HCT116 (cell line): ENCODE measurements at regions not wholly inside any gene's neighbourhood (a gene's known extent, or its start where the extent isn't known, plus 50 kb on each side); places are given as distances from the start of the nearest gene placed in this dataset.

Experiments used
- EGR1 ChIP-seq: IDR thresholded peaks from 2 replicates; pipeline ENCODE4 v1.6.1; 2012; ENCODE audit warnings: low read depth
- EZH2 ChIP-seq: fragments of 200-600 bp; sonication (generic); IDR thresholded peaks from 2 replicates; pipeline ENCODE4 v1.6.1; 2017; ENCODE audit warnings: antibody characterized with exemption, mixed run types
- EZH2phosphoT487 ChIP-seq: fragments of 200-600 bp; IDR thresholded peaks from 2 replicates; pipeline ENCODE4 v1.6.1; 2018; ENCODE audit warnings: antibody characterized with exemption, borderline replicate concordance
- JUND ChIP-seq: IDR thresholded peaks from 2 replicates; pipeline ENCODE4 v1.6.1; 2012
- POLR2A ChIP-seq: IDR thresholded peaks from 2 replicates; pipeline ENCODE4 v1.7.0; 2011; ENCODE audit warnings: borderline replicate concordance; ENCODE audit not compliant: insufficient read depth, insufficient read length; ENCODE audit errors: extremely low read depth
- POLR2AphosphoS5 ChIP-seq: IDR thresholded peaks from 2 replicates; pipeline ENCODE4 v1.6.1; 2011; ENCODE audit warnings: mild to moderate bottlenecking, low read depth, low read length, moderate library complexity
- SP1 ChIP-seq: IDR thresholded peaks from 2 replicates; pipeline ENCODE4 v1.6.1; 2012; ENCODE audit warnings: low read depth
- SRF ChIP-seq: IDR thresholded peaks from 2 replicates; pipeline ENCODE4 v1.6.1; 2012; ENCODE audit warnings: low read depth
- ZNF274 ChIP-seq: fragments of 200-500 bp; sonication (Bioruptor generic); IDR thresholded peaks from 2 replicates; pipeline ENCODE4 v1.6.1; 2014; ENCODE audit warnings: mild to moderate bottlenecking, low read depth, low read length, inconsistent platforms
- TF ChIP-seq, protein P1 (sequence below), 3 experiments: fragments of 200-600 bp in 1 of 3; sonication (generic) in 1 of 3; IDR thresholded peaks in 2 of 3; conservative IDR thresholded peaks in 1 of 3; 2 replicates each; pipeline ENCODE4 v1.5.1; 2012 to 2017; ENCODE audit warnings: low read depth in 2 of 3, low read length in 2 of 3, antibody characterized with exemption in 1 of 3, borderline replicate concordance in 1 of 3, control low read depth in 1 of 3, mild to moderate bottlenecking in 1 of 3, mixed read lengths in 1 of 3, mixed run types in 1 of 3, moderate library complexity in 1 of 3; ENCODE audit not compliant: insufficient read depth in 1 of 3
- TF ChIP-seq, protein P2 (sequence below): IDR thresholded peaks from 2 replicates; pipeline ENCODE4 v1.6.1; 2012
- TF ChIP-seq, protein P3 (sequence below): IDR thresholded peaks from 2 replicates; pipeline ENCODE4 v1.6.1; 2012

DNA sequence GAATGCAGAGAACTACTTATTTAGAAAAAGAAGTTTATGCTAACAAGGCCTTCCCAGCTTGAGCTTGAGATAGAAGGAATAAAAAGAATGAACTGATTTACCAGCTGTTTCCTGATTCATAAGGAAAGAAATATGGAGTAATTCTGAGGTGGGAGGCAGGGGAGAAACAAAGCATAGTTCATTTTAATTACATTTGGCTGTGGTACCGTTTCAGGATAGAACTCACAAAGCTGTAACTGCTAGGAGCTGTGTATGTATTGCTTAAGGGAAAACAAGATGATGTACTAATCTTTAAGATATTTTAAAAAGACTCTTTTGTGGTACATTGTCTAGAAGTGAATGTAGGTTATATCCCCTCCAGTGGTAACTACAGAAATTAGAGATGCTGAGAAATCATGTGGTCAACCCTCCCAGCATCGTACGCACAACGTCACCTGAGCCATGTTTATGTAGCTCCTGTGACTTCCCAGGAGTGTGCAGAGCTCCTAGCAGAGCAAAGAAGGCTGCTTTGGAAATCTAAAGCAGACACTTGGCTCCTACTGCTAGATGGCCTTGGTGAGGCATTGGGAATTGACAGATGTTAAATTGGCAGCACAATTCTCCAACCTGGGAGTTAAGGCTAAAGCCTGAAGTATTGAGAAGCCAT lies 208.3 kb upstream of the VLDLR start:
- TF ChIP-seq, protein P1, sequence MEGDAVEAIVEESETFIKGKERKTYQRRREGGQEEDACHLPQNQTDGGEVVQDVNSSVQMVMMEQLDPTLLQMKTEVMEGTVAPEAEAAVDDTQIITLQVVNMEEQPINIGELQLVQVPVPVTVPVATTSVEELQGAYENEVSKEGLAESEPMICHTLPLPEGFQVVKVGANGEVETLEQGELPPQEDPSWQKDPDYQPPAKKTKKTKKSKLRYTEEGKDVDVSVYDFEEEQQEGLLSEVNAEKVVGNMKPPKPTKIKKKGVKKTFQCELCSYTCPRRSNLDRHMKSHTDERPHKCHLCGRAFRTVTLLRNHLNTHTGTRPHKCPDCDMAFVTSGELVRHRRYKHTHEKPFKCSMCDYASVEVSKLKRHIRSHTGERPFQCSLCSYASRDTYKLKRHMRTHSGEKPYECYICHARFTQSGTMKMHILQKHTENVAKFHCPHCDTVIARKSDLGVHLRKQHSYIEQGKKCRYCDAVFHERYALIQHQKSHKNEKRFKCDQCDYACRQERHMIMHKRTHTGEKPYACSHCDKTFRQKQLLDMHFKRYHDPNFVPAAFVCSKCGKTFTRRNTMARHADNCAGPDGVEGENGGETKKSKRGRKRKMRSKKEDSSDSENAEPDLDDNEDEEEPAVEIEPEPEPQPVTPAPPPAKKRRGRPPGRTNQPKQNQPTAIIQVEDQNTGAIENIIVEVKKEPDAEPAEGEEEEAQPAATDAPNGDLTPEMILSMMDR (IDR thresholded peaks at IDR 0.05 in 2 of 3, conservative IDR thresholded peaks at IDR 0.05 in 1 of 3; ENCODE audit: borderline replicate concordance in 1 of 3, insufficient read depth in 1 of 3, low read depth in 2 of 3, low read length in 2 of 3) = no peak
- TF ChIP-seq EZH2 (no peak), JUND (no peak), EGR1 (no peak), POLR2AphosphoS5 (no peak), EZH2phosphoT487 (no peak), SRF (no peak), POLR2A (no peak), SP1 (no peak), ZNF274 (no peak)
- TF ChIP-seq, protein P2, sequence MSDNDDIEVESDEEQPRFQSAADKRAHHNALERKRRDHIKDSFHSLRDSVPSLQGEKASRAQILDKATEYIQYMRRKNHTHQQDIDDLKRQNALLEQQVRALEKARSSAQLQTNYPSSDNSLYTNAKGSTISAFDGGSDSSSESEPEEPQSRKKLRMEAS = no peak
- TF ChIP-seq, protein P3, sequence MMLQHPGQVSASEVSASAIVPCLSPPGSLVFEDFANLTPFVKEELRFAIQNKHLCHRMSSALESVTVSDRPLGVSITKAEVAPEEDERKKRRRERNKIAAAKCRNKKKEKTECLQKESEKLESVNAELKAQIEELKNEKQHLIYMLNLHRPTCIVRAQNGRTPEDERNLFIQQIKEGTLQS = no peak
